Stimulated activated CD4-positive, alpha-beta T cell treated with anti-CD3 and anti-CD28 coated beads, Interleukin-15, amount 100 ng/mL, for 24 hours (primary cell): ENCODE measurements at regions not wholly inside any gene's neighbourhood (a gene's known extent, or its start where the extent isn't known, plus 50 kb on each side); places are given as distances from the start of the nearest gene placed in this dataset.

Source experiments
- DNase-seq: peaks from one replicate; pipeline ENCODE4 v3.0.0-alpha.2; 2020

- DNase-seq: no peak
Measured at GRCh38 chr19:28834996-28835395, 378.0 kb downstream of the UQCRFS1 start.

GRCh38 chr19:28831462-28831861 lies 381.5 kb downstream of the UQCRFS1 start:
- no peak for DNase-seq

GRCh38 chr19:28829762-28830161 lies 383.2 kb downstream of the UQCRFS1 start:
- DNase-seq: no peak

- no peak for DNase-seq
Measured at GRCh38 chr19:28829359-28829758, 383.6 kb downstream of the UQCRFS1 start.

DNA sequence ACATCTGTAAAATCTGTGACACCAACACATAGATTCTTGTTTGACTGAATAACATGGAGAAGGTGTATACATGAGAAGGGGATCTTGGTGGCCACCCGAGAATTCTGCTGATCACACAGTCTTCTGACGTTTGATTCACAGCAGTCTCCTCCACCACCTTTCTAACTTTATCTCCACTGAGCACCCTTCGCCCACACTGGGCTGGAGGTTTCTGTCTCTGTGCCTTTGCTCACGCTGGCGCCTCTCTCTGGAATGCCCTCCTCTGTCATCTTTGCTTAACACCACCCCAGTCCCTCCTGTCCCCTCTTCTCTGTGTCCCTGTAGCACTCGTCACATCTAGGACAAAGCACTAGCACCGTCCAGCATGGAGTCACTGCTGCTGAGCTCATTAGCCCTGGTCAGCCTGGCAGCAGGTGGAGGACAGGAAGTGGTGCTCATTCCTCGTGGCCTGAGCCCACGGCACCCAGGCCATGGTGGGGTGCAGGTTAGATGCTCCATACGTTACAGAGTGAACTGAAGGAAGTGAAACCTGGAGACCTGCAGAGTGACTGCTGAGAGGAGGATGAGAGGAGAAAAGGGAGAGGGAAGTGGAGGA lies 384.6 kb downstream of the UQCRFS1 start:
- DNase-seq: no peak

- no peak for DNase-seq
Measured at GRCh38 chr19:28827382-28827781, 385.6 kb downstream of the UQCRFS1 start.

GRCh38 chr19:28823338-28823961 lies 389.5 kb downstream of the UQCRFS1 start:
- DNase-seq: no peak

DNA sequence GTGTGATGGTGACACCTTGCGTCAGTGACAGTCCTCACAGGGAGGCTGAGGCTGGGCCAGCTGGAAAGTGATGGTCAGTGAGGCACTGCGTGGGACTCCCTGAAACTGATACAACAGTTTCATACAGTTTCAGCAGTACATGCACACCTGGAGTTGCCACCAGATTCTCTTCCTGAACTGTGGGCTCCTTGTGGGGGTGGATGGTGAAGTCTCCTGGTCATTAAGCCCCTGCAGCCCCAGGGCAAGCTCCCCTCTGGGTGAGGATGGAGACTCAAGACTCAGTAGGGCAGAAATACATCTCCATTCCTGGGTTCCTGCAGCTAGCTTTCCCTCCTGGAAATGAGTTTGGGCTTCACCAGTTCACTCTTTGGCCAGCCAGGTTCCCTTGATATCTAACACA lies 392.7 kb downstream of the UQCRFS1 start:
- DNase-seq: no peak

DNA sequence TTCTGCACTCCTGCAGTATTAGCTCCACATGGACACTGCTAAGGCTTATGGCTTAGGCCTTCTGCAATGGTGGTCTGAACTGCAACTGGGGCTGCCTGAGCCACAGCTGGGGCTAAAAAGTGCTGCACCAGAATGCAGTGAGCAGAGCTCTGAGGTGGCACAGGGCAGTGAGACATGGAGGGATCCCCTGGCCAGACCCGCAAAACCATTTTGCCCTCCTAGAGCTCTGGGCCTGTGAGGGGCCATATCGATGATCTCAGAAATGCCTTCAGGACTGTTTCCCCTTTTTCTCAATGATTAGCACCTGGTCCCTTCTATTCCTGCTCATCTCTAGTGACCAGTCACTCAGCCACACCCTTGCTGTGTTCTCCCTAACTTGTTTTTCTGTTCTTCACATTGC lies 397.7 kb downstream of the UQCRFS1 start:
- no peak for DNase-seq

DNA sequence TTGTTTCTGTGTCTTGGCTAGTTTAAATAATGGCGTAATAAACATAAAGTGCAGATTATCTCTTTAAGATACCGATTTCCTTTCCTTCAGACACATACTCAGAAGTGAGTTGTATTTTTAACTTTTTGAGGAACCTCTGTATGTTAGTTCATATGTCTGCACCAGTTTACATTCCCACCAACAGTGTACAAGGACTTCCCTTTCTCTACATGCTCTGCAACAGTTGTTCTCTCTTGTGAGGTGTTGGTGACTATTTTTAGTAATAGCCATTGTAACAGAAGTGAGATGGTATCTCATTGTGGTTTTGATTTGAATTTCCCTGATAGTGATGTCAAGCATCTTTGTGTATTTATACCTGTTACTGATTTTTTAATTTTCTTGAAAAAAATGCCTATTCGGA lies 418.6 kb downstream of the UQCRFS1 start:
- no peak for DNase-seq

GRCh38 chr19:28793391-28794168 lies 419.4 kb downstream of the UQCRFS1 start:
- DNase-seq: no peak

GRCh38 chr19:28785971-28786370 lies 427.0 kb downstream of the UQCRFS1 start:
- no peak for DNase-seq

GRCh38 chr19:28764066-28764465 lies 448.9 kb downstream of the UQCRFS1 start:
- DNase-seq: no peak

- no peak for DNase-seq
Measured at GRCh38 chr19:28746478-28746877, 466.5 kb downstream of the UQCRFS1 start.

DNA sequence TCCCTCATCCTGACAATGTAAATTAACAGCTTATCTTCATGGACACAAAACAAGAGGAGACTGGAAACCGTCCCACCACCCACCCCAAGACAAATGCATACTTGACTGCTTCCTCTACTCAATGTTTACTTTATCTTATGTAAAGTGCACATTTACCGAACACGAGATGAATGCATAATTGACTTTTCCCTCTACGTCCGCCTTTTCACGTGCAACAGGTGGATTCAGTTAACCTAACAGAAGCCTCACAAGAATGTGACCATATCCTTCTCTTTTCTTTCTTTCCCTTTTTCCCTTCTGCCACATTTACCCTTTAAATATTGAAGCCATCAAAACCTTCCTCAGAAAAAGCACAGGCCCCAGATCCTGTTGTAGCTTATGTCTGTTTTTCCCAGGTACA lies 468.0 kb downstream of the UQCRFS1 start:
- DNase-seq: no peak

DNA sequence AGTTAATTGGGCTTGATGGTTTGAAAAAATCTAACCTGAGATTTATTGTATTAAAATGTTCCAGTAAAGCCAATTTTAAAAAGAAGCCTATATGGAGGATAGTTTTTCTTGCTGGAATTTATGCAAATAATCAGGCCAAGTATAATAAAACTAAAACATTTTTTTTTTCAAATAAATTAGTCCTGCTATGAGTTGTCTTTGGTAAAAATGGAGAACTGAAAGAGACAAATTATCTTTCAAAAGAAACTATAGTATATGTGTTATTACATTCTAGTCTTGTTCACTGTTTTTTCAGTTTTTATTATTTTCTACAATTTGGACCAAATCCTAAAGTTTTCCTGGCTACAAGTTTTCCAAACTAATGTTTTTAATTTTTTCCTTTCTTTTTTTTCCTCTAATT lies 468.9 kb downstream of the UQCRFS1 start:
- no peak for DNase-seq

- DNase-seq: no peak
Measured at GRCh38 chr19:28737021-28737895, 475.7 kb downstream of the UQCRFS1 start.

DNA sequence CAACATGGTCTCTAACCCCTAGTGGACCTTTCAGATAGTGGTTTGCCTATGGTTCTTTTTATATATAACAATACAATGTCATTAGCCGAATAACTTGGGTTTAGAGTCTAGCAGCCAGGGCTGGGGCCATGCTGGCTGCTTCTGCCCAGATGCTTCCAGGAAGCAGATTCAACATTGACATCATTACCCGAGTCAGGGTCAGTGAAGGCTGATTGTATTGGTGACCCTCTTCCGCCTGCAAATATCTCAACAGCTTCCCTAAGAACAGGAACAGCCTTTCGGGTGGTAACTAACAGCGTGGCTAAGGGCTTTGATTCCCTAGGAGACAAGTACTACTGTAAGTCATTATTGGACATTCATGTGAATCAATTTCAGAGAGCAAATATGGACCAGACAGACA lies 476.4 kb downstream of the UQCRFS1 start:
- no peak for DNase-seq

- no peak for DNase-seq
Measured at GRCh38 chr19:28731577-28731976, 481.4 kb downstream of the UQCRFS1 start.

DNA sequence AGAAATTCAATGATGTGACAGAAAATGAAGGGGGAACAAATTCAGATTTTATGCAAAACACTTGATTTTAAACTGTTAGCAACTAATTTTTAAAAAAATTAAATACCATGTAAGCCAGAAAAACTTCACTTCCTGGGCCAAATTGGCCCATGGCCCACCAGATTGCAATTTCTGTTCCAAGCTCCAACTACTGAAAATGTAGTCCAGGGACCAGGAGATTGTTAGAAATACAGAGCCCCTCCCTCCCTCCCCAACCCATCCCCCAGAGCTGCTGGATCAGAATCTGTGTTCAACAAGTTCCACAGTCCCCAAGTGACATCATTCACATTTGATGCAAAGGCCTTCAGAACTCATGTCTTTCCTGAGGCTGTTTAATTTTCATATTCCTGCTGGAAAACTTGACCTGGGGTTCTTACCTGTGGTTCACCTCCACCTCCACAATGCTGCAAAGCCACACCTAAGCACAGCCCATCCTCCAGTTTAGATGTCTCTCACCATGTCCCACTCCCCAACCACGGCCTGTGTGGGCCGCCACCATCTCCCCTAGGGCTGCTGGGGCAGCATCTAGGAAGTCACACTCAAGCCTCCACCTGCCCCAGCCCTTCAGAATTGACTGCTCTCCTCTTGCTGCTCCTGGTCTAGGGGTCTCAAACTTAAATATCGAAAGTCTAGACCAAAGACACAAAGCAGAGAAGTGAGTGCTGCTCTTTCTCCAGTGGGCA lies 482.0 kb downstream of the UQCRFS1 start:
- DNase-seq: no peak

- DNase-seq: no peak
Measured at GRCh38 chr19:28727480-28728159, 485.3 kb downstream of the UQCRFS1 start.
